Body of pancreas (tissue), 4 donors: ENCODE measurements at regions not wholly inside any gene's neighbourhood (a gene's known extent, or its start where the extent isn't known, plus 50 kb on each side); places are given as distances from the start of the nearest gene placed in this dataset.

ENCODE experiments used
- ATAC-seq: fragments of 150-250 bp; one replicate; pipeline ENCODE4 v1.9.1; 2016
- DNase-seq, 4 donors: peaks; one replicate each; pipeline ENCODE4 v3.0.0-alpha.2; 2019
- H3K27ac ChIP-seq, 4 donors: fragments of 200-600 bp; sonication (generic); 1 replicate in 3 of 4; 2 replicates in 1 of 4; pipeline versions ENCODE4 v1.5.1 to v1.6.1; 2016 to 2019; ENCODE audit warnings: mild to moderate bottlenecking in 1 of 4, mixed read lengths in 1 of 4, moderate library complexity in 1 of 4
- H3K27me3 ChIP-seq, 2 donors: fragments of 200-600 bp; sonication (generic); one replicate each; pipeline ENCODE4 v1.6.0; 2016; ENCODE audit warnings: mild to moderate bottlenecking in 1 of 2
- H3K36me3 ChIP-seq, 2 donors: fragments of 200-600 bp; sonication (generic); replicated peaks in 1 of 2; 2 replicates each; pipeline ENCODE4 v1.5.1; 2016; ENCODE audit warnings: low read depth in 2 of 2; ENCODE audit not compliant: insufficient read depth in 1 of 2
- H3K4me1 ChIP-seq: fragments of 200-600 bp; sonication (generic); one replicate; pipeline ENCODE4 v1.6.0; 2016
- H3K4me3 ChIP-seq, 2 donors: fragments of 200-600 bp; sonication (generic); 1 replicate in 1 of 2; 2 replicates in 1 of 2; pipeline ENCODE4 v1.5.1; 2016 to 2019
- H3K9me3 ChIP-seq, 3 donors: fragments of 200-600 bp; sonication (generic); 1 replicate in 2 of 3; 2 replicates in 1 of 3; pipeline ENCODE4 v1.5.1; 2016
- CTCF ChIP-seq, 7 experiments: fragments of 450-650 bp in 4 of 7; fragments of 200-600 bp in 3 of 7; sonication (generic) in 3 of 7; IDR thresholded peaks; one replicate each; pipeline ENCODE4 v1.5.1; 2016 to 2019; ENCODE audit warnings: antibody characterized with exemption in 7 of 7
- POLR2A ChIP-seq, 3 donors: fragments of 450-650 bp; IDR thresholded peaks; one replicate each; pipeline ENCODE4 v1.6.1; 2016; ENCODE audit warnings: antibody characterized with exemption in 3 of 3, mild to moderate bottlenecking in 2 of 3
- WGBS, 2 donors: methylation state at CpG; one replicate each; pipeline ENCODE4 v1.1.5; 2017; 5-methylcytosine and 5-hydroxymethylcytosine counted together
- intact Hi-C: fragments of 100-400 bp; cut with DNase I; formaldehyde crosslinking; loops from one replicate; pipeline ENCODE4 v1.15.1; 2023

- DNase-seq (no peak), ATAC-seq (no peak)
- Histone ChIP-seq H3K9me3 (no peaks in the 10 kb centered on the region), H3K4me3 (no peak overlapping the region), H3K4me1 (no peaks in the 10 kb centered on the region), H3K36me3 (no peaks in the 10 kb centered on the region), H3K27ac (no peak overlapping the region), H3K27me3 (no peaks in the 10 kb centered on the region)
- TF ChIP-seq POLR2A (IDR thresholded peaks at IDR 0.05) = no peak
- TF ChIP-seq CTCF (IDR thresholded peaks at IDR 0.05) = no peak
- 67 to 69% methylated on average over 2 of the region's 2 CpGs for WGBS, 2 donors
- intact Hi-C loops = no loop called here
These were observed 392.5 kb upstream of the TRAM1L1 start for GRCh38 chr4:117477925-117478324.

GRCh38 chr4:117478702-117479101 is 393.3 kb upstream of the TRAM1L1 start:
- no peaks in the 10 kb centered on the region for H3K27me3 ChIP-seq
- H3K4me3 ChIP-seq = no peak overlapping the region
- H3K27ac ChIP-seq = no peak overlapping the region
- DNase-seq (no peak), ATAC-seq (no peak)
- intact Hi-C loops = no loop called here
- H3K9me3 ChIP-seq = no peaks in the 10 kb centered on the region
- no peaks in the 10 kb centered on the region for H3K4me1 ChIP-seq
- TF ChIP-seq CTCF (IDR thresholded peaks at IDR 0.05) = no peak
- no peak for TF ChIP-seq POLR2A (IDR thresholded peaks at IDR 0.05)
- no peaks in the 10 kb centered on the region for H3K36me3 ChIP-seq

- ATAC-seq = no peak
- WGBS, 2 donors = 72 to 78% methylated on average over 6 of the region's 6 CpGs
These were observed 394.3 kb upstream of the TRAM1L1 start for GRCh38 chr4:117479673-117480072.

GRCh38 chr4:117481742-117482141 is 396.4 kb upstream of the TRAM1L1 start:
- ATAC-seq (no peak), DNase-seq (no peak)
- no peaks in the 10 kb centered on the region for H3K9me3 ChIP-seq
- H3K27ac ChIP-seq = no peak overlapping the region
- WGBS, 2 donors = 48 to 67% methylated on average over 3 of the region's 3 CpGs
- H3K27me3 ChIP-seq = no peaks in the 10 kb centered on the region
- no peak overlapping the region for H3K4me3 ChIP-seq
- H3K4me1 ChIP-seq = no peaks in the 10 kb centered on the region
- TF ChIP-seq CTCF (IDR thresholded peaks at IDR 0.05) = no peak
- TF ChIP-seq POLR2A (IDR thresholded peaks at IDR 0.05) = no peak
- H3K36me3 ChIP-seq = no peaks in the 10 kb centered on the region
- intact Hi-C loops = no loop called here

More at GRCh38 chr4:117479673-117480072, 394.3 kb upstream of the TRAM1L1 start:
- intact Hi-C loops = no loop called here
- Histone ChIP-seq H3K27me3 (no peaks in the 10 kb centered on the region), H3K9me3 (no peaks in the 10 kb centered on the region), H3K36me3 (no peaks in the 10 kb centered on the region), H3K4me3 (no peak overlapping the region), H3K4me1 (no peaks in the 10 kb centered on the region), H3K27ac (no peak overlapping the region)
- TF ChIP-seq POLR2A (IDR thresholded peaks at IDR 0.05) (no peak), CTCF (IDR thresholded peaks at IDR 0.05) (no peak)
- no peak for DNase-seq

GRCh38 chr4:117488692-117489091 is 403.3 kb upstream of the TRAM1L1 start:
- H3K9me3 ChIP-seq = no peaks in the 10 kb centered on the region
- DNase-seq (no peak), ATAC-seq (no peak)
- no peak overlapping the region for H3K27ac ChIP-seq
- H3K4me3 ChIP-seq = no peak overlapping the region
- no peaks in the 10 kb centered on the region for H3K36me3 ChIP-seq
- no peaks in the 10 kb centered on the region for H3K27me3 ChIP-seq
- WGBS, 2 donors = 74 to 77% methylated on average over 7 of the region's 7 CpGs
- intact Hi-C loops = no loop called here
- TF ChIP-seq CTCF (IDR thresholded peaks at IDR 0.05) (no peak), POLR2A (IDR thresholded peaks at IDR 0.05) (no peak)
- no peaks in the 10 kb centered on the region for H3K4me1 ChIP-seq
